ENCODE measurements at regions not wholly inside any gene's neighbourhood (a gene's known extent, or its start where the extent isn't known, plus 50 kb on each side); places are given as distances from the start of the nearest gene placed in this dataset.
"Not testable (repeated sequence)": the region's sequence is repeated elsewhere in the genome, so short reads cannot be mapped to it uniquely, and the experiment has no call there.

DNA sequence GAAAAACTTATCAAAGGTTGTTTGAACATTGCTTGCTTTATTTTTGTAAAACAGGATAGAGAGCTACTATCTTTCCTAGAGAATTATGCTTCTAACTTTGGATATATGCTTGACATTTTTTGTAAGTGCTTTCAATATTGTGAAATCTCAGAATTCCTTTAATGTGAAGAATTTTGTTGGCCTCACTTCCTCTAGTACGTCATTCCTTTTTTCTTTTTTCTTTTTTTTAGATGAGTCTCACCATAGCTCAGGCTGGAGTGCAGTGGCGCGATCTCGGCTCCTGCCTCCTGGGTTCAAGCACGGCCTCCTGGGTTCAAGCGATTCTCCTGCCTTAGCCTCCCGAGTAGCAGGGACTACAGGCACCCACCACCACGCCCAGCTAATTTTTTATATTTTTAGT lies 668.1 kb downstream of the RFPL4B start:
- H3K4me3 ChIP-seq (ENCODE audit: low read depth, low read length) = no peak overlapping the region
- TF ChIP-seq, protein P1, sequence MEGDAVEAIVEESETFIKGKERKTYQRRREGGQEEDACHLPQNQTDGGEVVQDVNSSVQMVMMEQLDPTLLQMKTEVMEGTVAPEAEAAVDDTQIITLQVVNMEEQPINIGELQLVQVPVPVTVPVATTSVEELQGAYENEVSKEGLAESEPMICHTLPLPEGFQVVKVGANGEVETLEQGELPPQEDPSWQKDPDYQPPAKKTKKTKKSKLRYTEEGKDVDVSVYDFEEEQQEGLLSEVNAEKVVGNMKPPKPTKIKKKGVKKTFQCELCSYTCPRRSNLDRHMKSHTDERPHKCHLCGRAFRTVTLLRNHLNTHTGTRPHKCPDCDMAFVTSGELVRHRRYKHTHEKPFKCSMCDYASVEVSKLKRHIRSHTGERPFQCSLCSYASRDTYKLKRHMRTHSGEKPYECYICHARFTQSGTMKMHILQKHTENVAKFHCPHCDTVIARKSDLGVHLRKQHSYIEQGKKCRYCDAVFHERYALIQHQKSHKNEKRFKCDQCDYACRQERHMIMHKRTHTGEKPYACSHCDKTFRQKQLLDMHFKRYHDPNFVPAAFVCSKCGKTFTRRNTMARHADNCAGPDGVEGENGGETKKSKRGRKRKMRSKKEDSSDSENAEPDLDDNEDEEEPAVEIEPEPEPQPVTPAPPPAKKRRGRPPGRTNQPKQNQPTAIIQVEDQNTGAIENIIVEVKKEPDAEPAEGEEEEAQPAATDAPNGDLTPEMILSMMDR (IDR thresholded peaks at IDR 0.05; ENCODE audit: control insufficient read depth, extremely low read depth, insufficient read depth) = no peak
- no peak for DNase-seq (ENCODE audit: low read depth)

DNA sequence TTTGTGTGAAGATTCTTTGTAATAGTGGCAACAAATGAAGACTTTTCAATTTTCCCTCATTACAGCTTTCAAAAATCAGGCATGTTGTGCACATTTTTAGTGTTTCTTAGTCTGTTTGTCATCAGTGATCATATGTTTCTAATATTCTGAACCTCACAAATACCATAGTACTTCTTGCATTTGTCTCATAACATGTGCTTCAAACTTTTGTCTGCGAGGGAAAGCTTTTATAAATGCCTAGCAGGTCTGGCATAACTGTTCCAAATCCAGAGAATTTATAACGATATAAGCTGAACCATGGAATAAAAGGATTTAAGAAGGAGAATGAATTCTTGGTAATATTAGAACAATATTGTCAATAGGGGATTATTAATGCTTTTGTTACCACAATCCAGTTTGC lies 670.2 kb downstream of the RFPL4B start:
- no peak overlapping the region for H3K4me3 ChIP-seq (ENCODE audit: low read depth, low read length)
- TF ChIP-seq, protein P1 (IDR thresholded peaks at IDR 0.05; ENCODE audit: control insufficient read depth, extremely low read depth, insufficient read depth) = no peak
- no peak for DNase-seq (ENCODE audit: low read depth)

DNA sequence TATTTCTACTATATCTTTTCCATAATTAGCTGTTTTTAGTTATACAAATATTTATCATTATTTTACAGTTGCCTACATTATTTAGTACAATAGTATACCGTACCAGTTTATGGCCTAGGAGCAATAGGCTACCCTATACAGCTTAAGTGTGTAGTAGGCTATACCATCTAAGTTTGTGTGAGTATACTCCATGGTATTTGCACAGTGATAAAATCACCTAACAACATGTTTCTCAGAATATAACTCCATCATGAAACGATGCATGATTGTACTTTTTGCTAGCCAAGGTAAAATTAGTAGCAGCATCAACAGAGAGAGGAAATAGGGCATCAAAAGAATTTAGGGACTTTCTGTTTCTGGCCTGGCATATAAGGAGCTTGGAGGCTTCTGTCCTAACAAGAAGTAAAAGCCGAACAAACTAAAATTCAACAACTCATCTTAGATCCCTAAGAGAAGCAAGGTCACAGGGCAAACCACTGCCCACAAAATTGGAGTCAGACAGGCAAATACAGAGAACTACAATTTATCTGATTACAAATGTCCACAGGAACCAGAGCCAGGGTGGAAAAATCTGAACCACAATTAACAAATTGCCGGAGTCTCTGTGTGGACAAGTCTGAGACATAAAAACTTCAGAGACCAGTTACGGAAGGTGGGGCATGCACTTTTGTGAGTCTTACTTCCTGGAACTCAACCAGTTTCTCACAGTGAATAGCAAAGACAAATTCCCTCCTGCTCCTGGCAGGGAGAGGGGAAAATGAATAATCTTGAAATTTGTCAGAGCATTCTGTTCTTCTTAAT lies 671.4 kb downstream of the RFPL4B start:
- TF ChIP-seq, protein P1 (IDR thresholded peaks at IDR 0.05; ENCODE audit: control insufficient read depth, extremely low read depth, insufficient read depth) = no peak

DNA sequence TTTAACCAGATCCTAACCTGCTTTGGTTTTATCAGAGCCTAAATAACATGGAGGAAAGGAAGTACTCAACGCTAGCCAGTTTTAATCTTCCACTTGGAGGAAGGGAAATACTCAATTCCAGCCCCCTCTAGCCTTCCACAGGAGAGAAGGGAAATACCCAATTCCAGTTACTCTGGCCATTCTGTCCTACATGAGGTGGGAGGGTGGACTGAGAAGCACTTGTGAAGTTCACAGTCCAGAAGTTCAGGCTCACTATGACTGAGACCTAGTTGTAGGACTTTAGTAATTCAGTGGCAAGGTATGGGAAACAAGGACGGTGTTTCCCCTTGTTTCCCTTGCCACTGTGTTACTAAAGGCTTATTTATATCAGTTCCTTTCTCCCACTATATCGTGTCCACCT lies 672.0 kb downstream of the RFPL4B start:
- TF ChIP-seq, protein P1 (IDR thresholded peaks at IDR 0.05; ENCODE audit: control insufficient read depth, extremely low read depth, insufficient read depth) = no peak
- no peak overlapping the region for H3K4me3 ChIP-seq (ENCODE audit: low read depth, low read length)
- no peak for DNase-seq (ENCODE audit: low read depth)

More for the DNA sequence above, 671.4 kb downstream of the RFPL4B start:
- H3K4me3 ChIP-seq (ENCODE audit: low read depth, low read length) = no peak overlapping the region
- DNase-seq (ENCODE audit: low read depth) = no peak

DNA sequence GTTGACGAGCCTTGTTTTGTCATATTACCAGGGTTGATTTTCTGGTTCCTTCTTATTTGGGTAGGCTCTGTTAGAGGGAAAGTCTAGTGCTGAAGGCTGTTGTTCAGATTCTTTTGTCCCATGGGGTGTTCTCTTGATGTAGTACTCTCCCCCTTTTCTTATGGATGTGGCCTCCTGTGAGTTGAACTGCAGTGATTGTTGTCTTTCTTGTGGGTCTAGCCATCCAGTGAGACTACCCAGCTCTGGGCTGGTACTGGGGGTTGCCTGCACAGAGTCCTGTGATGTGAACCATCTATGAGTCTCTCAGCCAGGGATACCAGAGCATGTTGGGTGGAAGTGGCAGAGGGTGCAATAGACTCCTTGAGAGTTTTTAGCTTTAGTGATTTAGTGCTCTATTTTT lies 680.6 kb downstream of the RFPL4B start:
- TF ChIP-seq, protein P1 (IDR thresholded peaks at IDR 0.05; ENCODE audit: control insufficient read depth, extremely low read depth, insufficient read depth) = no peak
- DNase-seq (ENCODE audit: low read depth) = no peak
- no peak overlapping the region for H3K4me3 ChIP-seq (ENCODE audit: low read depth, low read length)

DNA sequence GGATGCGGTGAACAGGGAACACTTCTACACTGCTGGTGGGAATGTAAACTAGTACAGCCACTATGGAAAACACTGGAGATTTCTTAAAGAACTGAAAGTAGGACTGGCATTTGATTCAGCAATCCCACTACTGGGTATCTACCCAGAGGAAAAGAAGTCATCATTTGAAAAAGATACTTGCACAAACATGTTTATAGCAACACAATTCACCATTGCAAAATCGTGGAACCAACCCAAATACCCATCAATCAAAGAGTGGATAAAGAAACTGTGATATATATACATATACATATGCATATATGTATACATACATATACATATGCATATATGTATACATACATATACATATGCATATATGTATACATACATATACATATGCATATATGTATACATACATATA lies 682.0 kb downstream of the RFPL4B start:
- H3K4me3 ChIP-seq (ENCODE audit: low read depth, low read length); DNase-seq (ENCODE audit: low read depth): not testable (repeated sequence)

DNA sequence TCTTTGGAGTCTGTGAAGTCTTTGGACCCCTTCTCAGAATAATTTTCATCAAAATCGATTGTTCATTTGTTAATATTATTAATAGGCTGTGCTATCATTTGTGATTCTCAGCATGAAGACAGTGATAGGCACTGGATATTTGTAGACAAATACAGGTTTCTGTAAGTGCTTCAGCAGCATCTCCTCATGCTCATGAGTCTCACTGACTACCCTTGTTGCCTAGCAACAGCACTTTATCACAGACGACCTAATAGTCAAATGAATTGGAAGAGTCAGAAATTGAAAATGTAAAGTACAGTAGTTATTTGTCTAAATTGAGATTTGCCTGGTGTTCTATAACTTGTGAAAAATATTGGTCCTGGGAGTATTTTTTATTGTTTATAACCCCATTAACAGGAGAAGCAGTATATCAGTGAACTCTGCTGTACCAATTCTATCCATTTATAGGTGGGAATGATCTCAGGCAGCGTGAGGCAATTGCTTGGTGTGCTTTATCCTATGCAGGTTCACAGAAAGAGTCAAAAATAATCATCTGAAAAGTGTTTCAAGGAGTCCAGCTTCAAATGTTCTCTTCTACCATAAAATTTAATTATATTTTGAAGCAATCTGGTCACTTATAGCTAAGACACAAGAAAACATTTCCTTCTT lies 684.6 kb downstream of the RFPL4B start:
- TF ChIP-seq, protein P1 (IDR thresholded peaks at IDR 0.05; ENCODE audit: control insufficient read depth, extremely low read depth, insufficient read depth) = no peak
- no peak overlapping the region for H3K4me3 ChIP-seq (ENCODE audit: low read depth, low read length)
- no peak for DNase-seq (ENCODE audit: low read depth)
